ENCODE measurements at regions not wholly inside any gene's neighbourhood (a gene's known extent, or its start where the extent isn't known, plus 50 kb on each side); places are given as distances from the start of the nearest gene placed in this dataset.
"Not testable (repeated sequence)": the region's sequence is repeated elsewhere in the genome, so short reads cannot be mapped to it uniquely, and the experiment has no call there.

GRCh38 chrX:63168949-63169348 is 182.2 kb downstream of the SPIN4 start:
- H3K9me3 ChIP-seq; H3K4me3 ChIP-seq; DNase-seq; H3K27me3 ChIP-seq; intact Hi-C loops (cut with DNase I); H3K27ac ChIP-seq; H3K4me1 ChIP-seq; H3K36me3 ChIP-seq: not testable (repeated sequence)
- WGBS, 2 donors, result no CpG with 5 or more reads among the region's 1 CpG

- H3K4me3 ChIP-seq; H3K9me3 ChIP-seq; H3K36me3 ChIP-seq; H3K4me1 ChIP-seq; H3K27me3 ChIP-seq; H3K27ac ChIP-seq; intact Hi-C loops (cut with DNase I); DNase-seq: not testable (repeated sequence)
- no CpG with 5 or more reads among the region's 1 CpG for whole genome bisulfite sequencing, 2 donors
These were observed 184.1 kb downstream of the SPIN4 start for GRCh38 chrX:63167002-63167401.

- H3K27ac ChIP-seq; H3K9me3 ChIP-seq; H3K27me3 ChIP-seq; H3K36me3 ChIP-seq; H3K4me3 ChIP-seq; intact Hi-C loops (cut with DNase I); H3K4me1 ChIP-seq; DNase-seq: not testable (repeated sequence)
- no CpG with 5 or more reads among the region's 1 CpG for WGBS, 2 donors
These were observed 190.1 kb downstream of the SPIN4 start for GRCh38 chrX:63160994-63161393.

DNA sequence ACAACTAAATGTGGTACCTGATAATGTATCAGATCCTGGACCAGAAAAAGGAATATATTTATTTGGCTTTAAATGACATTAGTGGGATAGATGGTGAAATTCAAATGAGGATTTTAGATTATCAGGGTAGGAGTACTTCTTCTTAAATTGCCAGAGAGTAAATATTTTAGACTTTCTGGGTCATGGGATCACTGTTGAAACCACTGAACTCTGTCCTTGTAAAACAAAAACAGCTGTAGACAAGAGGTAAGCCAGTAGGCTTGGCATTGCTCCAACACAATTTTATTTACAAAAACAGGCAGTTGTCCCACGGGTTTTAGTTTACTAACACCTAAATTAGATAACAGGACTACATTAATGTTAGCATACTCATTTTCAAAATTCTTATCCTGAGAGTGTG is 190.8 kb downstream of the SPIN4 start:
- intact Hi-C loops (cut with DNase I); H3K4me3 ChIP-seq: not testable (repeated sequence)
- WGBS, 2 donors, result no CpG with 5 or more reads among the region's 1 CpG

DNA sequence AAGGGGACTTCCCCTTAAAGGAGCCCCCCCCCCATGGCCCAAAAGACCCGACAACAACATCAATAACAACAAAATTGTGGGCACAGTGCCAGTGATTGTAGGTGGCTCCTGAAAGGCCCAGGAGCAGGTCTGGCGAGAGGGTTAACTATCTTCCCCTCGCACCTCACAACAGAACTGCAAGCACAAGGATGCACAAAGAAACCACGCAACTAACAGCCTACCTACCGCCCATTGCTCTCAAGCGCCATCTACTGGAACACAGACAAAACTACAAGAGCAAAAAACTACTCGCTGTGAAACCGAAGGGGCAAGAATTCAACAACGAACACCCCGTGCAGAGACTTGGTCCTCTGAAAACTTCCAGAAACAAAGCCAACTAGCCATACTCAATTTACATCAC is 205.6 kb downstream of the SPIN4 start:
- intact Hi-C loops (cut with DNase I), result not testable (repeated sequence)
- WGBS, 2 donors, result no CpG with 5 or more reads among the region's 10 CpGs

More for the DNA sequence above, 190.8 kb downstream of the SPIN4 start:
- not testable (repeated sequence) for DNase-seq, H3K9me3 ChIP-seq, H3K27me3 ChIP-seq, H3K4me1 ChIP-seq, H3K36me3 ChIP-seq, H3K27ac ChIP-seq

DNA sequence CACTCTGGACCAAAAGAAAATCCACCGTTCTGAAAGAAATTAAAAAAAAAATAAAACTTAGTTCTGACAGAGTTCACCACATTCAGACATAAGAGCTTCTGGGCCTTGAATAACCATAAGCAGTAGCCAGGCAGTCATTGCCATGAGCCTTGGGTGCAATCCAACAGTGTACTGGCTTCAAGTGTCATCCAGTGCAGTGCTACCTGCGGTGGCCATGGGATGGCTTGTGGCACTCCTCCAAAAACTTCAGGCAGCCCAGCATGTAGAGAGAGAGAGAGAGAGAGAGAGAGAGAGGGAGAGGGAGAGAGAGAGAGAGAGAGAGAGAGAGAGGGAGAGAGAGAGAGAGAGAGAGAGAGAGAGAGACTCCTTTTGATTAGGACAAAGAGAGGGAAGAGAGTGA is 208.5 kb downstream of the SPIN4 start:
- H3K36me3 ChIP-seq; H3K9me3 ChIP-seq; intact Hi-C loops (cut with DNase I); H3K4me3 ChIP-seq; H3K27me3 ChIP-seq; DNase-seq; H3K27ac ChIP-seq; H3K4me1 ChIP-seq: not testable (repeated sequence)
- no CpG with 5 or more reads among the region's 2 CpGs for WGBS, 2 donors

More for the DNA sequence above, 205.6 kb downstream of the SPIN4 start:
- H3K9me3 ChIP-seq, H3K27me3 ChIP-seq, DNase-seq, H3K36me3 ChIP-seq, H3K4me3 ChIP-seq, H3K4me1 ChIP-seq, H3K27ac ChIP-seq: not testable (repeated sequence)

GRCh38 chrX:63135859-63136258 is 215.3 kb downstream of the SPIN4 start:
- H3K36me3 ChIP-seq; H3K27me3 ChIP-seq; H3K27ac ChIP-seq; intact Hi-C loops (cut with DNase I); H3K4me1 ChIP-seq; DNase-seq; H3K4me3 ChIP-seq; H3K9me3 ChIP-seq: not testable (repeated sequence)
- WGBS, 2 donors, result no CpG with 5 or more reads among the region's 2 CpGs

DNA sequence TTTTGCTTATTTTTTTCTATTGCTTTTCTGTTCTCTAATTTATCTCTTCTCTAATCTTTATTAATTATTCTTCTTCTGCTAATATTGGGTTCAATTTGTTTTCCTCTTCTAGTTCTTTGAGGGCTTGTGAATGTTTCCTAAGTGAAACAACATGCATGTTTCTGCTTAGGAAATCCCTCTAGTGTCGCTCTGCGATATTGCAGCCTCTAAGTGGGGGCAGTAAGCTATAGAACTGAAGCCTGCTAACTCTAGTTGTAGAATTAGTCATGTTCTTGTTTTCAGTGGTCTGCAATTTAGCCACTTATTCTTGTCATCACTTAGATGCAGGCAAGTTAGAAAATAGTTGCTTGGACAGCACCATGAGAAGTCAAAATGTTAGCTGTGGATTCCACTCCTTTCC is 222.6 kb downstream of the SPIN4 start:
- WGBS, 2 donors, result 4 to 31% methylated on average over 2 of the region's 2 CpGs
- Histone ChIP-seq H3K9me3 (no peaks in the 10 kb centered on the region), H3K4me1 (no peaks in the 10 kb centered on the region), H3K36me3 (no peaks in the 10 kb centered on the region), H3K4me3 (no peak overlapping the region), H3K27me3 (no peaks in the 10 kb centered on the region), H3K27ac (no peak overlapping the region)
- no peak for DNase-seq
- intact Hi-C loops (cut with DNase I), result no loop called here
- TF ChIP-seq POLR2AphosphoS5 (IDR thresholded peaks at IDR 0.05), result no peak
- peak in 1 of 4 experiments; percentile 27 for TF ChIP-seq CTCF (IDR thresholded peaks at IDR 0.05)
- no peak for TF ChIP-seq EP300 (IDR thresholded peaks at IDR 0.05)
- TF ChIP-seq POLR2A (IDR thresholded peaks at IDR 0.05), result no peak

DNA sequence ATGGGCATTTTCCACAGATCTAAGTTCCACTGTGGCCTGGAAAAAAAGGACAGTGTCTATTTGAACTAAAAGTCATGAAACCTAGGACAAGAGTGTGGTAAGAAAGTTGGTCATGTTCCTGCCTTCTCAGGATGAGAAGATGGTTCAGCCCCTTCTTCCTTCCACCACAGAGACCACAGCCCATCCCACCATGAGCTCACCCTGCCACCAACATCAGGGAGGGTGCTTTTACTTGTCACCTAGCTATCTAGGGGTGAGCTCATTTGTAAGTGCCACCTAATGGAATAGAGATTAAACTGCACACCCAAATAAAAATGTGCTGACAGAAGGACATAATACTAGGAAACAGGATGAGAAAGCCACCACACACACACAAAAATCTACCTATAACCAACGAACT is 235.9 kb downstream of the SPIN4 start:
- H3K4me3 ChIP-seq, result no peak overlapping the region
- intact Hi-C loops (cut with DNase I), result no loop called here
- no peaks in the 10 kb centered on the region for H3K27me3 ChIP-seq
- no peak for DNase-seq
- H3K9me3 ChIP-seq, result no peaks in the 10 kb centered on the region
- TF ChIP-seq POLR2AphosphoS5 (IDR thresholded peaks at IDR 0.05) (no peak), POLR2A (IDR thresholded peaks at IDR 0.05) (no peak), CTCF (IDR thresholded peaks at IDR 0.05) (no peak), EP300 (IDR thresholded peaks at IDR 0.05) (no peak)
- no peaks in the 10 kb centered on the region for H3K4me1 ChIP-seq
- no peaks in the 10 kb centered on the region for H3K36me3 ChIP-seq
- 0 to 17% methylated on average over 1 of the region's 1 CpG for WGBS, 2 donors
- no peak overlapping the region for H3K27ac ChIP-seq
